HUES64 (cell line): ENCODE measurements at regions not wholly inside any gene's neighbourhood (a gene's known extent, or its start where the extent isn't known, plus 50 kb on each side); places are given as distances from the start of the nearest gene placed in this dataset.

ENCODE experiments used
- H3K27ac ChIP-seq: 2 replicates; pipeline ENCODE4 v1.7.0; 2013; ENCODE audit warnings: low read depth, low read length, inconsistent platforms
- H3K27me3 ChIP-seq: 2 replicates; pipeline ENCODE4 v1.6.1; 2013; ENCODE audit warnings: mild to moderate bottlenecking, low read length; ENCODE audit not compliant: insufficient read depth
- H3K36me3 ChIP-seq: 2 replicates; pipeline ENCODE4 v1.6.1; 2013; ENCODE audit warnings: mild to moderate bottlenecking, low read length; ENCODE audit not compliant: insufficient read depth
- H3K4me1 ChIP-seq: 2 replicates; pipeline ENCODE4 v1.6.1; 2013; ENCODE audit warnings: mild to moderate bottlenecking, low read length, moderate library complexity; ENCODE audit not compliant: insufficient read depth
- H3K4me3 ChIP-seq: 2 replicates; pipeline ENCODE4 v1.5.1; 2013; ENCODE audit warnings: mild to moderate bottlenecking, low read length, moderate library complexity
- H3K9ac ChIP-seq: 2 replicates; pipeline ENCODE4 v1.6.1; 2013; ENCODE audit warnings: mild to moderate bottlenecking, low read depth, low read length
- H3K9me3 ChIP-seq: 2 replicates; pipeline ENCODE4 v1.6.1; 2013; ENCODE audit warnings: low read depth, low read length; ENCODE audit not compliant: insufficient read depth
- WGBS: fragments of 150-250, 120-280 bp; methylation state at CpG from one replicate; pipeline ENCODE4 v1.1.7; 2013; ENCODE audit warnings: missing lambda C conversion rate; 5-methylcytosine and 5-hydroxymethylcytosine counted together

- Histone ChIP-seq H3K9ac (no peak overlapping the region), H3K27ac (no peak overlapping the region), H3K9me3 (no peaks in the 10 kb centered on the region), H3K27me3 (no peaks in the 10 kb centered on the region), H3K36me3 (no peaks in the 10 kb centered on the region), H3K4me1 (0 out of 2 replicates have a peak, but pooled peaks cover 5% of the 10 kb centered on the region), H3K4me3 (no peak overlapping the region)
- 70% methylated on average over 1 of the region's 4 CpGs for WGBS
Measured at GRCh38 chr4:126427853-126428252, 1113.1 kb downstream of the FAT4 start.

GRCh38 chr4:126431049-126431448 is 1116.3 kb downstream of the FAT4 start:
- Histone ChIP-seq H3K36me3 (no peaks in the 10 kb centered on the region), H3K4me1 (0 out of 2 replicates have a peak, but pooled peaks cover 5% of the 10 kb centered on the region), H3K9me3 (no peaks in the 10 kb centered on the region), H3K27me3 (no peaks in the 10 kb centered on the region), H3K9ac (no peak overlapping the region), H3K27ac (no peak overlapping the region), H3K4me3 (no peak overlapping the region)
- WGBS, result 94% methylated on average over 4 of the region's 6 CpGs

GRCh38 chr4:126435491-126435890 is 1120.7 kb downstream of the FAT4 start:
- Histone ChIP-seq H3K27me3 (no peaks in the 10 kb centered on the region), H3K4me1 (peaks cover 16% of the 10 kb centered on the region), H3K9me3 (no peaks in the 10 kb centered on the region), H3K36me3 (no peaks in the 10 kb centered on the region), H3K4me3 (no peak overlapping the region), H3K27ac (no peak overlapping the region), H3K9ac (no peak overlapping the region)
- 98% methylated on average over 2 of the region's 2 CpGs for WGBS

GRCh38 chr4:126440297-126440696 is 1125.5 kb downstream of the FAT4 start:
- Histone ChIP-seq H3K4me3 (no peak overlapping the region), H3K27me3 (no peaks in the 10 kb centered on the region), H3K36me3 (no peaks in the 10 kb centered on the region), H3K27ac (no peak overlapping the region), H3K4me1 (peaks cover 31% of the 10 kb centered on the region), H3K9me3 (no peaks in the 10 kb centered on the region), H3K9ac (no peak overlapping the region)
- WGBS, result 93% methylated on average over 3 of the region's 3 CpGs

GRCh38 chr4:126441173-126442035 is 1126.6 kb downstream of the FAT4 start:
- Histone ChIP-seq H3K9ac (no peak overlapping the region), H3K4me3 (no peak overlapping the region), H3K36me3 (no peaks in the 10 kb centered on the region), H3K9me3 (no peaks in the 10 kb centered on the region), H3K27me3 (no peaks in the 10 kb centered on the region), H3K4me1 (peaks cover 36% of the 10 kb centered on the region), H3K27ac (no peak overlapping the region)
- WGBS, result 91% methylated on average over 3 of the region's 4 CpGs

- Histone ChIP-seq H3K9ac (no peak overlapping the region), H3K9me3 (no peaks in the 10 kb centered on the region), H3K27ac (no peak overlapping the region), H3K4me1 (peaks cover 29% of the 10 kb centered on the region), H3K4me3 (no peak overlapping the region), H3K36me3 (no peaks in the 10 kb centered on the region), H3K27me3 (no peaks in the 10 kb centered on the region)
- WGBS, result 80% methylated on average over 1 of the region's 1 CpG
Measured at GRCh38 chr4:126445596-126445995, 1130.8 kb downstream of the FAT4 start.

- Histone ChIP-seq H3K4me1 (peaks cover 16% of the 10 kb centered on the region), H3K4me3 (no peak overlapping the region), H3K27ac (no peak overlapping the region), H3K36me3 (no peaks in the 10 kb centered on the region), H3K9me3 (no peaks in the 10 kb centered on the region), H3K9ac (no peak overlapping the region), H3K27me3 (no peaks in the 10 kb centered on the region)
- WGBS, result 100% methylated on average over 1 of the region's 2 CpGs
Measured at GRCh38 chr4:126446917-126447316, 1132.2 kb downstream of the FAT4 start.

- Histone ChIP-seq H3K4me1 (peaks cover 14% of the 10 kb centered on the region), H3K36me3 (no peaks in the 10 kb centered on the region), H3K9me3 (no peaks in the 10 kb centered on the region), H3K4me3 (no peak overlapping the region), H3K27me3 (no peaks in the 10 kb centered on the region), H3K27ac (no peak overlapping the region), H3K9ac (no peak overlapping the region)
- WGBS, result 96% methylated on average over 7 of the region's 7 CpGs
Measured at GRCh38 chr4:126448086-126448845, 1133.5 kb downstream of the FAT4 start.

GRCh38 chr4:126451237-126451873 is 1136.6 kb downstream of the FAT4 start:
- WGBS, result 94% methylated on average over 1 of the region's 2 CpGs
- no peak overlapping the region for H3K27ac ChIP-seq
- no peak overlapping the region for H3K9ac ChIP-seq
- no peaks in the 10 kb centered on the region for H3K36me3 ChIP-seq
- H3K27me3 ChIP-seq, result no peaks in the 10 kb centered on the region
- H3K4me1 ChIP-seq, result peaks cover 9% of the 10 kb centered on the region
- H3K9me3 ChIP-seq, result no peaks in the 10 kb centered on the region
- no peak overlapping the region for H3K4me3 ChIP-seq

GRCh38 chr4:126455865-126456264 is 1141.1 kb downstream of the FAT4 start:
- no peaks in the 10 kb centered on the region for H3K27me3 ChIP-seq
- 94% methylated on average over 3 of the region's 4 CpGs for WGBS
- H3K27ac ChIP-seq, result no peak overlapping the region
- H3K9ac ChIP-seq, result no peak overlapping the region
- H3K4me3 ChIP-seq, result no peak overlapping the region
- H3K4me1 ChIP-seq, result no peaks in the 10 kb centered on the region
- no peaks in the 10 kb centered on the region for H3K9me3 ChIP-seq
- no peaks in the 10 kb centered on the region for H3K36me3 ChIP-seq

- Histone ChIP-seq H3K27ac (no peak overlapping the region), H3K36me3 (no peaks in the 10 kb centered on the region), H3K9ac (no peak overlapping the region), H3K27me3 (no peaks in the 10 kb centered on the region), H3K9me3 (no peaks in the 10 kb centered on the region), H3K4me3 (no peak overlapping the region), H3K4me1 (no peaks in the 10 kb centered on the region)
- WGBS, result no CpG with 5 or more reads among the region's 1 CpG
Measured at GRCh38 chr4:126458993-126459392, 1144.2 kb downstream of the FAT4 start.
